Activated naive CD4-positive, alpha-beta T cell treated with anti-CD3 and anti-CD28 coated beads, Interleukin-2, amount 50 U/mL, for 24 hours (primary cell): ENCODE measurements at regions not wholly inside any gene's neighbourhood (a gene's known extent, or its start where the extent isn't known, plus 50 kb on each side); places are given as distances from the start of the nearest gene placed in this dataset.

Source experiments
- H3K27ac Mint-ChIP-seq: one replicate; pipeline ENCODE4 v1.8.0; 2021; ENCODE audit warnings: mild to moderate bottlenecking, mixed read lengths
- H3K27me3 Mint-ChIP-seq: one replicate; pipeline ENCODE4 v1.8.0; 2021; ENCODE audit warnings: mixed read lengths
- H3K36me3 Mint-ChIP-seq: one replicate; pipeline ENCODE4 v1.8.0; 2021; ENCODE audit warnings: mixed read lengths
- H3K4me1 Mint-ChIP-seq: one replicate; pipeline ENCODE4 v1.8.0; 2021; ENCODE audit warnings: mixed read lengths
- H3K4me3 Mint-ChIP-seq: one replicate; pipeline ENCODE4 v1.8.0; 2021; ENCODE audit warnings: mild to moderate bottlenecking, mixed read lengths
- H3K9me3 Mint-ChIP-seq: one replicate; pipeline ENCODE4 v1.8.0; 2021; ENCODE audit warnings: mixed read lengths

- Mint-ChIP-seq H3K27me3 (no peaks in the 10 kb centered on the region), H3K36me3 (no peaks in the 10 kb centered on the region), H3K4me3 (no peak overlapping the region), H3K9me3 (peaks cover 16% of the 10 kb centered on the region), H3K4me1 (no peaks in the 10 kb centered on the region), H3K27ac (no peak overlapping the region)
These were observed 317.2 kb upstream of the ID4 start for GRCh38 chr6:19519941-19520340.

DNA sequence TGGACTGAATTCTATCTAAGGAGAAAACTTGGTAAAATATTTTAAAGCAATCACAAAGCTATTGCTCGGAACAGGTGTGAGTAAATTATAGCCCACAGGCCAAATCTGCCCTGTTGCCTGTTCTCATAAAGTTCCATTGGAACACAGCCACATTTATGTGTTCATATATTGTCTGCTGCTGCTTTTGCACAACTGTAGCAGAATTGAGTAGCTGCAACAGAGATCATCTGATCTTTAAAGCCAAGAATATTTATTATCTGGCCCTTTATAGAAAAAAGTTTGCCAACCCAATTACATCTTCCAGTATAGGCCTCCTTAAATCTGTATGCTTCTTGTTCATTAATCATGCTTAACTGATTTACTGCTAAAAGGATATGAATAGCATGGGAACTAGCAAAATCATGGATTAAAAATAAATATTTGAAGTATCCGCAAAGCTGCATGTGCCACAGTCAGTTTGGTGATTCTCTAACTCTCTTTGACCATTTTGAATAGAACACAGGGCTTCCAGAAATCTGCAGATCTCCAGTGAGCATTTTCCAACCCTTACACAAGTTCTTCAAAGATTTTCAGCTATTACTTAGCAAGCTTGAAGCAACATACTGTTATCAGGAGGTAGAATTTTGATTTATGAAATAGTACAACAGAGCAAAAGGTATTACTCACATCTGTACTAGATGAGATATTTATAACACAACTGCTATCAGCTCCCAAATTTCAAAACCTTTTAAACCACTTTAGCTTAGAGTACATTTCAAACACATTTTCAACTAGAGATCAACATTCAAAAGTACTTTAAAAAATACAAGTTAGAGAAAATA is 312.6 kb upstream of the ID4 start:
- H3K36me3 Mint-ChIP-seq = no peaks in the 10 kb centered on the region

DNA sequence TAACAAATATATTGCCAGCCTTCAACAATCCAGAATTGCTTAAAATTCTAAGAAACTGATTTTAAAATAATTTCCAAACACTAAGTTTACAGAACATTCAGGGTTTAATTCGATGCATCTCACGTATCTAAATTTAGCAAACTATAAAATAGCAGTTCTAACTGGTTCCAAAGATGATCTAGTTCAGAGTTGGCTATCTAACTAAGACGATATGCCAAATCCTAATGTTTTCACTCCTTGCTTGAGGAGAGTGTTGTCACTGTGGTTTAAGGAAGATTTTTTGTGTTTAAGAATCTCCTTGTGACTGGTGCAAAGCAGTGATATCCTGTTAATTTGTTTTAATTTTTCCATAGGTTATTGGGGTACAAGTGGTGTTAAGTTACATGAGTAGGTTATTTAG is 311.5 kb upstream of the ID4 start:
- Mint-ChIP-seq H3K27ac (no peak overlapping the region), H3K9me3 (peaks cover 5% of the 10 kb centered on the region), H3K4me1 (no peaks in the 10 kb centered on the region), H3K36me3 (no peaks in the 10 kb centered on the region), H3K27me3 (no peaks in the 10 kb centered on the region), H3K4me3 (no peak overlapping the region)

More for the DNA sequence above, 312.6 kb upstream of the ID4 start:
- Mint-ChIP-seq H3K27me3 (no peaks in the 10 kb centered on the region), H3K4me3 (no peak overlapping the region), H3K9me3 (peaks cover 5% of the 10 kb centered on the region), H3K4me1 (no peaks in the 10 kb centered on the region), H3K27ac (no peak overlapping the region)

- no peaks in the 10 kb centered on the region for H3K27me3 Mint-ChIP-seq
- no peak overlapping the region for H3K4me3 Mint-ChIP-seq
- H3K9me3 Mint-ChIP-seq = no peaks in the 10 kb centered on the region
- no peaks in the 10 kb centered on the region for H3K4me1 Mint-ChIP-seq
- no peaks in the 10 kb centered on the region for H3K36me3 Mint-ChIP-seq
- no peak overlapping the region for H3K27ac Mint-ChIP-seq
These were observed 307.0 kb upstream of the ID4 start for GRCh38 chr6:19530188-19530587.

- no peaks in the 10 kb centered on the region for H3K27me3 Mint-ChIP-seq
These were observed 301.8 kb upstream of the ID4 start for GRCh38 chr6:19535351-19535750.

GRCh38 chr6:19536838-19537237 is 300.3 kb upstream of the ID4 start:
- no peaks in the 10 kb centered on the region for H3K9me3 Mint-ChIP-seq
- no peaks in the 10 kb centered on the region for H3K4me1 Mint-ChIP-seq
- no peaks in the 10 kb centered on the region for H3K36me3 Mint-ChIP-seq
- H3K4me3 Mint-ChIP-seq = no peak overlapping the region
- H3K27me3 Mint-ChIP-seq = no peaks in the 10 kb centered on the region
- no peak overlapping the region for H3K27ac Mint-ChIP-seq

More at GRCh38 chr6:19535351-19535750, 301.8 kb upstream of the ID4 start:
- Mint-ChIP-seq H3K27ac (no peak overlapping the region), H3K4me1 (no peaks in the 10 kb centered on the region), H3K36me3 (no peaks in the 10 kb centered on the region), H3K4me3 (no peak overlapping the region), H3K9me3 (no peaks in the 10 kb centered on the region)

DNA sequence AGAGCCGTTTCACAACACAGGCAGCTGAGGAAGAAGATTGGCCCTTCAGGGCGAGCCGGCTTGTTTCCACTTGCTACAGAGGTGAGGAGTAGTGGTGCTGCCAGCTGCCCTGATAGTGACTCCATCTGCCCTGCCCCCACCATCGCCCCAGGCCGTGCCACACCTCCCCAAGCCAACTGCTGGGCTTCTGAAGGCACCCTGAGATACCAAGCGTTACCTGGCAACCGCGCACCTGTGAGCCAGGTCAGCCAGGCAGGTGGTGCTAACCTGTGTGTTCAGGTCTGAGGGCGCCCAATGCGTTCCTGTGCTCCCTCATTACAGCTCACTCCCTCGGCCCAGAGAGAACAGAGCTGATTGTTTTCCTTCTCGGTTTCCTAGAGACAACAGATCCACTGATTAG is 299.1 kb upstream of the ID4 start:
- H3K27ac Mint-ChIP-seq = no peak overlapping the region
- H3K36me3 Mint-ChIP-seq = no peaks in the 10 kb centered on the region
- no peaks in the 10 kb centered on the region for H3K4me1 Mint-ChIP-seq
- H3K9me3 Mint-ChIP-seq = no peaks in the 10 kb centered on the region
- H3K4me3 Mint-ChIP-seq = no peak overlapping the region
- no peaks in the 10 kb centered on the region for H3K27me3 Mint-ChIP-seq

DNA sequence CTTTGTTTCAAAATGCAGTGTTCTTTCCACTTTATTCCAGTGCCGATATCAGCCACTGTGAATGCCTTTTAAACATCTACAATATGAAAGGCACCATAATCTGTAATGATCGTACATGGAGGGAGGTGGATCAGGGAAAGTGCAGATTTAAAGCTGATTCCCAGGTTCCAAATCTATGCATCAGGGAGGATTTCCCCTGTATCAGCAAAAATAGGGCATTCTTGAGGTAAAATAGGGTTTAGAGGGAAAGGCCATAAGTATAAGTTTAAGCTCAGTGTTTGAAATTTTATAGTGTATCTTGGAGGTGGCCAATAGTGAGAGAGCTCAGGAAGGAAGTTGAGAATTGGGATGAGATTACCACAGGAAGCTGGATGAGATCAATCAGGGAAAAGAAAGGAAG is 289.7 kb upstream of the ID4 start:
- Mint-ChIP-seq H3K36me3 (no peaks in the 10 kb centered on the region), H3K9me3 (peaks cover 6% of the 10 kb centered on the region), H3K27me3 (no peaks in the 10 kb centered on the region), H3K27ac (no peak overlapping the region), H3K4me3 (no peak overlapping the region), H3K4me1 (no peaks in the 10 kb centered on the region)

DNA sequence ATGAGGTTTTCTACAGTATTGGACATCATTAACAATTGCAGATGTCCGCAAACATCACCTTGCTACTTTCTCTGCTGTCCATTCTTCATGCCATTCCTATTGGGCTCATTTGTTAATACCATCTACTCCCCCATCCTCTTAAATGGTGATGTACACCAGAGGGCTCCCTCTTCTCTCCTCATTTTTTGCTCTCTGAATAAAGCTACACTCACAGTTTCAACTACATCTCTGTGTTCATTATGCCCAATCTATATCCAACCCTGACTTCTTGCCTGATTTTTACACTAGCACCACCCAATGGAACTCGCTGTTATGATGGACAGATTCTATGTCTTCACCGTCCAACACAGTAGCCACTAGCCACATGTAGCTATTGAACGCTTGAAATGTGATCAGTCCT is 288.1 kb upstream of the ID4 start:
- Mint-ChIP-seq H3K36me3 (no peaks in the 10 kb centered on the region), H3K9me3 (peaks cover 6% of the 10 kb centered on the region), H3K27me3 (no peaks in the 10 kb centered on the region), H3K4me3 (no peak overlapping the region), H3K4me1 (no peaks in the 10 kb centered on the region), H3K27ac (no peak overlapping the region)

DNA sequence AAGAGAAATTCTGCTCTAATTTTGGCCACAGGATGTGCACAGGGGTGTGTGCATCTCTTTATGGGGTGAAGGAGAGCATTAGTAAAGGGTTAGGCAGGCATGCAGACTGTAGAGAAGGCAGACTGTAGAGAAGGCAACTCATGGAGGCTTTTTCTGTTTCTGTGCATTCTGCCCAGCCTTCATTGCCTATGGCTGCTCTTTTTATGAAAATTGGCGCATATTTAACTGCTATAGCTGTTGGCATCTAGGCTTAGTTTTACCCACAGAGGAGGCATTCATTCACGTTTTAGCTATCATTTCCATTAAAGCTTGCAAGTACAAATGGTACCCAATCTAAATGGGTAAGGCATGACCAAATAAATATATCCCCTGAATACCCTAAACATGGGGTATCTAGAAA is 286.8 kb upstream of the ID4 start:
- H3K4me1 Mint-ChIP-seq = no peaks in the 10 kb centered on the region
- no peaks in the 10 kb centered on the region for H3K36me3 Mint-ChIP-seq
- no peak overlapping the region for H3K27ac Mint-ChIP-seq
- H3K27me3 Mint-ChIP-seq = no peaks in the 10 kb centered on the region
- H3K9me3 Mint-ChIP-seq = peaks cover 6% of the 10 kb centered on the region
- H3K4me3 Mint-ChIP-seq = no peak overlapping the region

DNA sequence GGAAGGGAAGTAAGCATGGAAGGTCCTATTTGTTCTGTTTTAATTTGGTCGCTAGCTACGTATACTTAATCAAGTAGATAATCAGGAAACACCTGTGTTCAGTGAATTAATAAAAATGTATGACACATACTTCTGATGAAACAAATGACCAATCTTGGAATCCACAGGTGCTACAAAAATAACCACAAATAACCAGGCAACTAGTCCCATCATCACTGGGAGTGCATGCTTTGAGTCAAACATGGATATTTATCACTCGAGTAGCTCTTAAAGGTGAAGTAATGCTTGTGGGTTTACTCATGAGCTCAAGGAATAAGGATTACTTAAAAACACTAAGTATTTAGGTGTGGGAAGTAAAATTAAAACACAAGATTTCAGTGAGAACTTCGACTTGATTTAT is 285.6 kb upstream of the ID4 start:
- Mint-ChIP-seq H3K4me3 (no peak overlapping the region), H3K4me1 (no peaks in the 10 kb centered on the region), H3K27me3 (no peaks in the 10 kb centered on the region), H3K27ac (no peak overlapping the region), H3K36me3 (no peaks in the 10 kb centered on the region), H3K9me3 (peaks cover 10% of the 10 kb centered on the region)

- no peaks in the 10 kb centered on the region for H3K27me3 Mint-ChIP-seq
- no peak overlapping the region for H3K4me3 Mint-ChIP-seq
- H3K27ac Mint-ChIP-seq = no peak overlapping the region
- H3K9me3 Mint-ChIP-seq = peaks cover 10% of the 10 kb centered on the region
- no peaks in the 10 kb centered on the region for H3K36me3 Mint-ChIP-seq
- H3K4me1 Mint-ChIP-seq = no peaks in the 10 kb centered on the region
These were observed 285.1 kb upstream of the ID4 start for GRCh38 chr6:19552076-19552475.

DNA sequence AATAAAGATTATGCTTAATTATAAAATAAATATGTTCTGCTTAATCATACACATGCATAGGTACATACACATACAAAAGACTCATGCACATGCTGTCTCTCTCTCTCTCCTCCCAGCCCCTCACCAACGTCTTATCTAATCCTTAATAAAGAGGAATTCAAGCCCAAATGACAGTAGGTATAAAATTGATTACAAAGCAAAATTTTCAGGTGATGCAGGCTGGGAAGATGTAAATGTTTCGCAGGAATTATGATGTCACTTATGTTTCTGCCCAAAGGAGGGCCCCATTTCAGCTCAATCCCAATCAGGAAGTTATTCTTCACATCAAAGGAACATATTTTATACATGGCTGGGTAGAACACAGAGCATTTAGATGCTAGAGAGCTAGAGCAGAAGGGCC is 284.6 kb upstream of the ID4 start:
- H3K27ac Mint-ChIP-seq = no peak overlapping the region
- H3K4me1 Mint-ChIP-seq = no peaks in the 10 kb centered on the region
- peaks cover 10% of the 10 kb centered on the region for H3K9me3 Mint-ChIP-seq
- no peaks in the 10 kb centered on the region for H3K36me3 Mint-ChIP-seq
- no peaks in the 10 kb centered on the region for H3K27me3 Mint-ChIP-seq
- H3K4me3 Mint-ChIP-seq = no peak overlapping the region

GRCh38 chr6:19554356-19555225 is 282.6 kb upstream of the ID4 start:
- no peak overlapping the region for H3K27ac Mint-ChIP-seq
- H3K4me1 Mint-ChIP-seq = no peaks in the 10 kb centered on the region
- no peaks in the 10 kb centered on the region for H3K36me3 Mint-ChIP-seq
- H3K4me3 Mint-ChIP-seq = no peak overlapping the region
- peaks cover 10% of the 10 kb centered on the region for H3K9me3 Mint-ChIP-seq
- H3K27me3 Mint-ChIP-seq = no peaks in the 10 kb centered on the region

GRCh38 chr6:19557191-19557590 is 280.0 kb upstream of the ID4 start:
- no peak overlapping the region for H3K27ac Mint-ChIP-seq
- no peaks in the 10 kb centered on the region for H3K4me1 Mint-ChIP-seq
- no peak overlapping the region for H3K4me3 Mint-ChIP-seq
- no peaks in the 10 kb centered on the region for H3K36me3 Mint-ChIP-seq
- peaks cover 4% of the 10 kb centered on the region for H3K9me3 Mint-ChIP-seq
- no peaks in the 10 kb centered on the region for H3K27me3 Mint-ChIP-seq

DNA sequence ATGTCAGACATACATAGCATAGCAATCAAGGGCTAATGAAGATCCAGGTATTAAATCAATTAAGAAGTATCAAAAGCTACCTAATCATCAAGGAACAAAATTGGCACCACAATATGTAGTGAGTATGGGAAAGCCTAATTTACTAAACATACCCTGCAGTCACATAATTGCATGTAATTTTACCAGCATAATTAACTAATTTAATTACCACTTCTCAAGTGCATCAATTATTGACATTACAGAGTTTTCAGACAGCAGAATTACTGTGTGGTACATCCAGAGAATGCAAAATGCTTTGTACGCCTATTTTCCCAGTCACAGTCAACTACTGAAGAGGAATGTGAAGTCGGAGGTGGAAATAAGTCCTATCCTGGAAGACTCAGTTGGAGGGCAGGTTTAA is 279.0 kb upstream of the ID4 start:
- Mint-ChIP-seq H3K36me3 (no peaks in the 10 kb centered on the region), H3K9me3 (peaks cover 4% of the 10 kb centered on the region), H3K4me3 (no peak overlapping the region)

More for the DNA sequence above, 279.0 kb upstream of the ID4 start:
- Mint-ChIP-seq H3K27me3 (no peaks in the 10 kb centered on the region), H3K4me1 (no peaks in the 10 kb centered on the region), H3K27ac (no peak overlapping the region)
